GM19239 (cell line): ENCODE measurements at regions not wholly inside any gene's neighbourhood (a gene's known extent, or its start where the extent isn't known, plus 50 kb on each side); places are given as distances from the start of the nearest gene placed in this dataset.
A peak's percentile ranks its signal among the peaks of the same experiment; 100 is the strongest.
"Not testable (repeated sequence)": the region's sequence is repeated elsewhere in the genome, so short reads cannot be mapped to it uniquely, and the experiment has no call there.

Source experiments
- DNase-seq: peaks from one replicate; pipeline ENCODE4 v3.0.0; 2011; ENCODE audit warnings: low spot score; ENCODE audit not compliant: insufficient read length
- FAIRE-seq: peaks from 2 replicates; lab custom pipeline; 2011; peaks lifted over from hg19 to GRCh38; lab: Jason Lieb, UNC

DNA sequence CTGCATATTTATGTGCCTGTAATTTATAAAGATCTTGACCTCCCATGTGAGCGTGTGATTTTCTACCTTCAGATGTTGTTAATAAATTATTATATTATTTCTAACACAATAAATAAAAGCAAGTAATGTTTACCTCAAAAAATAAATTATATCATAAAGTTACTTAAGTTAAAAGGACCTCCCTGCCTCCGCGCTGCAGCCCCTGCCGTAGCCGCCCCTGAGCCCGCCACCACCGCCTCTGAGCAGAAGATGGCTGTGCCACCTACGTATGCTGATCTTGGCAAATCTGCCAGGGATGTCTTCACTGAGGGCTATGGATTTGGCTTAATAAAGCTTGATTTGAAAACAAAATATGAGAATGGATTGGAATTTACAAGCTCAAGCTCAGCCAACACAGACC, 119.6 kb upstream of the BRWD3 start:
- DNase-seq, result no peak
- no peak for FAIRE-seq

DNA sequence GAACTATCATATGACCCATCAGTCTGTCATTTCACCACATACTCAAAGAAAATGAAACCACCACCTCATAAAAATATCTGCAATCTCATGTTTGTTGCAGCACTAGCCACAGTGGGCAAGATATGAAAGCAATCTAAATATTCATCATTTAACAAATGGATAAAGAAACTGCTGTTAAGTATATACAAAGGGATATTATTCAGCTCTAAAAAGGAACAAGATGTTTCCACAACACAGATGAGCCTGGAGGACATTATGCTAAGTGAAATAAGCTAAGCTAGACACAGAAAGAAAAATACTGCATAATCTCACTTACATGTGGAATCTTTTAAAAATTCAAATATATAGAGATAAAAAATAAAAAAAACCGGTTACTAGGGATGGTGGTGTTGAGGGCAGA, 108.2 kb upstream of the BRWD3 start:
- DNase-seq (no peak), FAIRE-seq (no peak)

DNA sequence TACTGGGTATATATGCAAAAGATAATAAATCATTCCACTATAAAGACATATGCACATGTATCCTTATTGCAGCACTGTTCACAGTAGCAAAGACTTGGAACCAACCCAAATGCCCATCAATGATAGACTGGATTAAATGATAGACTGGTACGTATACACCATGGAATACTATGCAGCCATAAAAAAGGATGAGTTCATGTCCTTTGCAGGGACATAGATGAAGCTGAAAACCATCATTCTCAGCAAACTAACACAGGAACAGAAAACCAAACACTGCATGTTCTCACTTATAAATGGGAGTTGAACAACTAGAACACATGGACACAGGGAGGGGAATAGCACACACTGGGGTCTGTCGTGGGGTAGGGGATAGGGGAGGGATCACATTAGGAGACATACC, 102.7 kb upstream of the BRWD3 start:
- not testable (repeated sequence) for DNase-seq

DNA sequence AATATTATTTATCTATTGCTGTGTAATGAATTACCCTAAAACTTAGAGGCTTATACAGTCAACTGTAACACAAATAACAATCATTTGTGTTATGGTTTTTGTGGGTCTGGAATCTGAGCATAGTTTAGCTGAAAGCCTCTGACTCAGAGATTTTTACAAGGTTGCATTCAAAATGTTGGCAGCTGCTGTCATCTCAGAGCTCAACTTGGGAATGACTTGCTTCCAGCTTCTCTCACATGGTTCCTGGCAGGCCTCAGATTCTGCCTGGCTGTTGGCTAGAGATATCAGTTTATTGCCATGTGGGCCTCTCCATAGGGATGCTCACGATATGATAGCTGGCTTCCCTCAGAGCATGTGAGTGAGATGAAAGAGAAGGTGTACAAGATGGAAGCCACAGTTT, 70.2 kb upstream of the BRWD3 start:
- FAIRE-seq (no peak), DNase-seq (no peak)

More for the DNA sequence above, 102.7 kb upstream of the BRWD3 start:
- FAIRE-seq, result not testable (repeated sequence)

DNA sequence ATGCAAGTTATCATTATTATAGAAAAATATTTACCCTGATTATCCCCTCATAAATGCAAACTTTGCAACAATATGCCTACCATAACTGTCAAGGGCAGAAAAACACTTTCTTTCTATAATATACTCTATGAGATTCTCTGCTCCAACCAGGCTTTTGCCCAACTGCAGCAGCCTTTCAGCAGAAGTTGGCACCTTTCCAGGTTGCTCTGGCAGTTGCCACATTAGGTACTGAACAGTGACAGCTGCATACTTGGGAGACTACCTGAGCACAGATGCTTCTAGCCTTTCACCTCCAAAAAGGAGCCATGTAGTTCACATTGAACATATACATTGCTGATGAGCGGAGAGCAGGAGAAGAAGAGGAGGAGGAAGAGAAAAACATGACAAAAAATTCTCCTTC, 69.5 kb upstream of the BRWD3 start:
- DNase-seq, result no peak
- FAIRE-seq, result no peak

DNA sequence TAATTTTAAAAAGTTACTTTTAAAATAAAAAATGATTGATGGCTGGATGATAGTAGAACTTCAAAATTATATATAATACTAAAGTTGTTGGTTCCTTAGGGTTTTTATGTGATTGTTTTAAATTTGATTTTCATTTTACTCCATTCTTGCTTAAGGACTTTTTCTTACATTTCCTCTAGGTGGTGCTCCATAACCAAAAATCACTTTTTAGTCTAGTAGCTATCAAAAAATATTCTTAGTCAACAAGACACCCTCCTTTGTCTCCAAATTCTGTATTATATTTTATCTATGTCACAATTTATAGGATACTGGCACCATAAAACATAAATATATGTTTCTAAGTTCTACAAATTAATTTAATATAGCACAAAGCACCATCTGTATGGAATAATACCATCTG, 67.2 kb upstream of the BRWD3 start:
- DNase-seq (peak; percentile 1), FAIRE-seq (peak; percentile 57)
